Activated T-cell treated with anti-CD3 and anti-CD28 coated beads, Interleukin-2, amount 50 U/mL, for 48 hours (primary cell): ENCODE measurements at regions not wholly inside any gene's neighbourhood (a gene's known extent, or its start where the extent isn't known, plus 50 kb on each side); places are given as distances from the start of the nearest gene placed in this dataset.

Source experiments
- DNase-seq, 2 experiments: peaks; one replicate each; pipeline ENCODE4 v3.0.0-alpha.2; 2020

DNA sequence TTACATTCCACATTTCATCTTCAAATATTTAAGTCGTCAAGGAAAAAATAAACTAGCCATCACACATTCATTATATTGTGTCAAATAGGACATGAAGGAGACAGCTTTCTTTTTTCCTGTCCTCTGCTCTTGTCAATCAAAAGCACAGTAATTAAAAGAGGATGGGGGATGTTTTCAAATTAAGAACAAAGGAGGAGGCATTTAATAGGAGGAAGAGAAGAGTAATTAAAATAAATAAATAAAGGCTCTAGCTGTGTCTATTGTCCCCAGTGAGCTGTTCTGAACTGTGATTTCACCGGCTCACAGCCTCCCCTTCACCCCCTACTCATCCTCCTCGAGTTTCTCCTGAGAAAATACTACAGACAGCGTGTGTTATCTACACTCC is 1377.1 kb upstream of the PIK3C3 start:
- DNase-seq = no peak

- DNase-seq = no peak
These were observed 1377.6 kb upstream of the PIK3C3 start for GRCh38 chr18:40577239-40577980.

DNA sequence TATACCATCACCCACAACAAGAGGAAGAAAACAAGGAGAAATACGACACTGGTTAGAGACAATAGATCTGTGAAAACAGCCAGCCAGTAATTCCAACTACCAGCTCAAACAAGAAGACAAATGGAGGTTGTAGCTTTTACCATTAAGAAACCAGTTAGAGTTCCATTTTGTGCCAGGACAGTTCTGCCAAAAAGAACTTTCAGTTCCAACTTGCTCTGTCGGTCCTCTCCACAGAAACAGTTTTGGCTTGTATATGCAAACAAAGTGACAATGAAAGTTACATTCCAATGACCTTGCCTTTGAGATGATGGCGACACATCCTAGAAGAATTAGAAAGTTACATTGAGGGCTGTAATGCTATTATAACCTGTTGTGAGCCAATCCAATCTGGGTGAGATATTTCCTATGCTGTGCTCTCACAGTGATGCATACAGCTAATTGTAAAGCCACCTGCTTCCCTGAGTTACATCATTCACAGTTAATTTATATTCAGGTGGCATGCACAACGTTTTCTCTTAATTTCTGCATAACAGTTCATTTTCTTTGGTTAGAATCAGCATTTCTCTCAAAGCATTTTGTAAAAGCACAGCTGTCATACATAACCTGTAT is 1378.4 kb upstream of the PIK3C3 start:
- no peak for DNase-seq

DNA sequence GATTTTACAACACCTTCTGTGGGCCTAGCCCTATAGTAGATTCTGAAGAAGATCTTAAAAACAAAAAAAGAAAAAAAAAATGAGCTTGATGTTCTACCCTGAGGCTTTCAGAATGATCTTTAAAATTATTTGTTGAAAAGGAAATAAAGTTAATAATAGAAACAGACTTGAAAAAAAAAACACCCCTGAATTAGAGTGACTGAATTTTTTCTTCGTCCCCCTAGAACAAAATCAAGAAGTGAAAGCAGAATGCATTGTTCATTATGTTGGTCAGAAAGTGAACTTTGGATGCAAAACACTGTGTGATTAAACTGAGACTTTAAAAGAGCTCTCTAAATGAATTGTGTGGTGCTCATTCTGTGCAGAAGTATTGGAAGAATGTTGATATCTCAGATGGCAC is 1384.4 kb upstream of the PIK3C3 start:
- no peak for DNase-seq

DNA sequence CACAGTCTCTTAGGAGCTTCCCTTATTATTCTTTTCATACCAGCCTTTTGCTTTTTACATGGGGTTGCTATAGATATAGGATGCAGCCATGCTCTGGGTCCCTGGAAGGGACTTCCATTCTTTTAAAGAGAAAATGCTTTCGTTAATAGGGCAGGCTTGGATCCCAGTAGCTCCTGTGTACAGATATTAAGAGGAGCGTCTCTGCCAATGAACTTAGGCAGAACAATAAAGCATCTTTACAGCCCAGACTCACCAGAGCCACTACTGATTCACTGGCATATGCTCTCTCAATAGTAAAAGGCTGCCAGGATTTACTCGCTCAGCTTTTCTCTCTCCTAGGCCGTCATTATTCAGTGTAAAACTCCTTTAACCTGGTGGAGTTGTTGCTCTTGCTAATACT is 1385.4 kb upstream of the PIK3C3 start:
- DNase-seq = no peak

GRCh38 chr18:40566510-40566844 is 1388.6 kb upstream of the PIK3C3 start:
- no peak for DNase-seq

DNA sequence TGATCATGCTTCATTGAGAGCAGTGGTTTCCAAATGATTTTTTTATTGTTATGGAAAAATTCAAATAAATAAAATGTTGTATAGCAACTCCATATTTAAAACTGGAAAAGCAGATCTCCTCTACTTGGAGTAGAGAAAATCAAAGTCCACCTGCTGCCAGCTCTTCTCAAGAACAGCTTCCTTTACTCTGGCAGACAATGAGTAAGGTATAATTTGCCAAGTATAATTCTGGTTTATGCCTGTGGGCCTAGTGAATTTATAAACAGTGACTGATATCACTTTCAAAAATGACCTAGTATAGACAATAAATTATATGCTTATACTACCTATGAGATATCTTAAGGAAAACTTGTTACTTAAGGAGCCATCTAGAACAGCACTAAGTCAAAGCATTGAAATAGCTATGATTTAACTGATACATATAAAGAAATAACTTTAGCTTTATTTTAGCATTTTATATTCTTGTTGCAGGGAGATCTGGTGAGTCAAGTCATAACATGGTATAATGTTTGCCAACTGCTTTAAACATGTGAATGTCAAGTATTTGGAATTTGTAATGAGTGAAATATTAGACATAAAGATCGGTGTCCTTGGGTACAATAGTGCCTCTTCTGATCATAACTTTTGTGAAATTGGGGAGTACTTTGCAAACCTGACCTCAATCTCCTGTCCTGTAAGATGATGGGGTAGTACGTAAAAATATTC is 1389.1 kb upstream of the PIK3C3 start:
- DNase-seq = no peak

- no peak for DNase-seq
These were observed 1395.5 kb upstream of the PIK3C3 start for GRCh38 chr18:40559556-40559955.

GRCh38 chr18:40558706-40559392 is 1396.2 kb upstream of the PIK3C3 start:
- DNase-seq = no peak

GRCh38 chr18:40555914-40556313 is 1399.1 kb upstream of the PIK3C3 start:
- DNase-seq = no peak

DNA sequence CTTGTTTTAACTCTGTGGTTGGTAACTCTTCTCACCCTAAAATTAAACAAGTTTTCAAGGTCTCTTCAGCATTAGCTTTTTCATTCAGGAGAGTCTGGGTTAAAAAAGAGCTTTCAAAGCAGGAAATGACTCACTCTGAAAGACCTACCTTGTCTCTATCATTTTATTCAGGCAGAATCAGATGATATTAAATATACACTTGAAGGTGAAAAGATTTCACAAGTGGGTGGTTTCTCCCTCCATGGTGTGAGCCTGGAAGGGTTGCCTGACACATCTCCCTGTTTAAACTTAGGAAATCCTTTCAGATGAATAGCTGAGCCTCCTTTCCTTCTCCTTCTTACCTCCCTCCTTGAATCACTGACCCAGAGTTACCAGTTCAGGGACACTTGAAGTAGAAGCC is 1402.0 kb upstream of the PIK3C3 start:
- no peak for DNase-seq

- no peak for DNase-seq
These were observed 1408.2 kb upstream of the PIK3C3 start for GRCh38 chr18:40546875-40547274.

DNA sequence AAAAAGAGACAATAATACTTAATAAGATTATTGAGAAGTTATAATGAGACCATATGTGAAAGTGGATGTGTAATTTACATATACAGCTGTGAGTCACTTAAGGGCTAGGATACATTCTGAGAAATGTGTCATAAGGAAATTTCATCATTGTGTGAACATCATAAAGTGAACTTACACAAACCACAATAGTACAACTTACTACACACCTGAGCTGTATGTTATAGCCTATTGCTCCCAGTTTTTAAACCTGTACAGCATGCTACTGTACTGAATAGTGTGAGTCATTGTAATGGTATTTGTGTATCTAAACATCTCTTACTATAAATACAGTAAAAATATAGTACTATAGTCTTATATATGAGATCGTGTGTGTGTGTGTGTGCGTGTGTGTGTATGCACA is 1420.3 kb upstream of the PIK3C3 start:
- no peak for DNase-seq

GRCh38 chr18:40532046-40532445 is 1423.0 kb upstream of the PIK3C3 start:
- no peak for DNase-seq

GRCh38 chr18:40531051-40531450 is 1424.0 kb upstream of the PIK3C3 start:
- DNase-seq = no peak

- no peak for DNase-seq
These were observed 1425.6 kb upstream of the PIK3C3 start for GRCh38 chr18:40529478-40529877.

GRCh38 chr18:40524881-40525280 is 1430.2 kb upstream of the PIK3C3 start:
- no peak for DNase-seq

DNA sequence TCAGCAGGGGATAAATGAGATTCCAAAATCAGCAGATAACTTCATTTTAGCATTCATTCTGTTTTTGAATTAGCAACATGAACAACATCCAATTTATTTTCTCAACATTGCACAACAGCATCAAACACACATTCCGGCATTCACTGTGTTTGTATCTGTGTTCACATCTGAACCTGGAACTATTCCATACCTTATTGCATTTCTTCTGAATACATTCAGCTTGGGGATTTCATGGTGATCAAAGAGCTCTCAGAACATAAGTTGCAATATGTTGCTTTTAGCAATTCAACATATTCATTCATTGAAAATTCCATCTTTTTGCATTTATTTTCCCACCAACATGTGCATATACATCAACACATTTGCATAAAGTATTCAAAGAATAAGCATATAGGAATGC is 1431.7 kb upstream of the PIK3C3 start:
- no peak for DNase-seq

- DNase-seq = no peak
These were observed 1454.0 kb upstream of the PIK3C3 start for GRCh38 chr18:40501026-40501425.

GRCh38 chr18:40494603-40495002 is 1460.4 kb upstream of the PIK3C3 start:
- no peak for DNase-seq

- no peak for DNase-seq
These were observed 1461.7 kb upstream of the PIK3C3 start for GRCh38 chr18:40493316-40493715.

GRCh38 chr18:40489301-40489700 is 1465.7 kb upstream of the PIK3C3 start:
- no peak for DNase-seq

DNA sequence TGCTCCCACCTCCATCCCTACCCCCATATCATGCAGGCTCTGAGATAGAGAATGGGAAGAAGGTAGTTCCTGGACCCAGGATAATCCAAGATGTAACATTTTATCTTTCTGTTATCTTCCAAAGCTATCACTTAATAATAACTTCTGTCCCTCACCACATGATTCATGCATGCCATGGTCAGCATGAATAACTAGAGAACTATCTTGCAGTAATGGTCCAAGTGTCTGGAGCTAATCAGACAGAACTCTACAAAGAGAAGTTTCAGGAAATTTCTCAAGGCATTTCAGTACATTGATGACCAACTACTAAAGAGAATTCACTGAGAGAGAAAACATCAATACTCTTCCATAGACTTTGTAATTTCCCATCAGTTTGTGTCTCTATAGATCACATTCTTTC is 1469.7 kb upstream of the PIK3C3 start:
- no peak for DNase-seq
